Parathyroid adenoma (tissue), 2 donors: ENCODE measurements at regions not wholly inside any gene's neighbourhood (a gene's known extent, or its start where the extent isn't known, plus 50 kb on each side); places are given as distances from the start of the nearest gene placed in this dataset.

ENCODE experiments used
- H2AFZ ChIP-seq: fragments of 300-600 bp; sonication (generic); one replicate; pipeline ENCODE4 v1.7.0; 2017; ENCODE audit warnings: antibody characterized with exemption, mild to moderate bottlenecking
- H3K27ac ChIP-seq: fragments of 300-600 bp; sonication (generic); one replicate; pipeline ENCODE4 v1.7.0; 2017
- H3K27me3 ChIP-seq: fragments of 300-600 bp; sonication (generic); one replicate; pipeline ENCODE4 v1.7.0; 2017; ENCODE audit warnings: low read length; ENCODE audit not compliant: control insufficient read depth, insufficient read depth
- H3K36me3 ChIP-seq: fragments of 300-600 bp; sonication (generic); one replicate; pipeline ENCODE4 v1.7.0; 2017; ENCODE audit warnings: low read length; ENCODE audit not compliant: control insufficient read depth, insufficient read depth
- H3K4me1 ChIP-seq: fragments of 300-600 bp; sonication (generic); one replicate; pipeline ENCODE4 v1.7.0; 2017; ENCODE audit warnings: control low read depth
- H3K4me2 ChIP-seq: fragments of 300-600 bp; sonication (generic); one replicate; pipeline ENCODE4 v1.7.0; 2017; ENCODE audit warnings: low read length
- H3K4me3 ChIP-seq: fragments of 300-600 bp; sonication (generic); one replicate; pipeline ENCODE4 v1.7.0; 2017; ENCODE audit warnings: low read depth, low read length
- H3K79me2 ChIP-seq: fragments of 300-600 bp; sonication (generic); one replicate; pipeline ENCODE4 v1.7.0; 2017; ENCODE audit warnings: control low read depth
- H3K9ac ChIP-seq: fragments of 300-600 bp; sonication (generic); one replicate; pipeline ENCODE4 v1.7.0; 2017; ENCODE audit warnings: mild to moderate bottlenecking
- H3K9me3 ChIP-seq: fragments of 300-600 bp; sonication (generic); one replicate; pipeline ENCODE4 v1.7.0; 2017; ENCODE audit warnings: low read length; ENCODE audit not compliant: control insufficient read depth
- TF ChIP-seq, protein P1 (sequence below): fragments of 300-600 bp; sonication (generic); IDR thresholded peaks from one replicate; pipeline ENCODE4 v1.7.0; 2017; ENCODE audit warnings: antibody characterized with exemption, mild to moderate bottlenecking
- donor health status: primary hyperparathyroidism.

GRCh38 chr6:91164105-91164504 is 577.2 kb upstream of the MAP3K7 start:
- Histone ChIP-seq H2AFZ (no peak overlapping the region), H3K27ac (no peak overlapping the region), H3K4me2 (no peak overlapping the region), H3K9ac (no peak overlapping the region), H3K79me2 (no peaks in the 10 kb centered on the region), H3K9me3 (no peaks in the 10 kb centered on the region), H3K4me3 (no peak overlapping the region), H3K36me3 (no peaks in the 10 kb centered on the region), H3K4me1 (no peaks in the 10 kb centered on the region), H3K27me3 (no peaks in the 10 kb centered on the region)
- TF ChIP-seq, protein P1, sequence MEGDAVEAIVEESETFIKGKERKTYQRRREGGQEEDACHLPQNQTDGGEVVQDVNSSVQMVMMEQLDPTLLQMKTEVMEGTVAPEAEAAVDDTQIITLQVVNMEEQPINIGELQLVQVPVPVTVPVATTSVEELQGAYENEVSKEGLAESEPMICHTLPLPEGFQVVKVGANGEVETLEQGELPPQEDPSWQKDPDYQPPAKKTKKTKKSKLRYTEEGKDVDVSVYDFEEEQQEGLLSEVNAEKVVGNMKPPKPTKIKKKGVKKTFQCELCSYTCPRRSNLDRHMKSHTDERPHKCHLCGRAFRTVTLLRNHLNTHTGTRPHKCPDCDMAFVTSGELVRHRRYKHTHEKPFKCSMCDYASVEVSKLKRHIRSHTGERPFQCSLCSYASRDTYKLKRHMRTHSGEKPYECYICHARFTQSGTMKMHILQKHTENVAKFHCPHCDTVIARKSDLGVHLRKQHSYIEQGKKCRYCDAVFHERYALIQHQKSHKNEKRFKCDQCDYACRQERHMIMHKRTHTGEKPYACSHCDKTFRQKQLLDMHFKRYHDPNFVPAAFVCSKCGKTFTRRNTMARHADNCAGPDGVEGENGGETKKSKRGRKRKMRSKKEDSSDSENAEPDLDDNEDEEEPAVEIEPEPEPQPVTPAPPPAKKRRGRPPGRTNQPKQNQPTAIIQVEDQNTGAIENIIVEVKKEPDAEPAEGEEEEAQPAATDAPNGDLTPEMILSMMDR, result no peak

- Histone ChIP-seq H3K4me1 (no peaks in the 10 kb centered on the region), H3K9me3 (no peaks in the 10 kb centered on the region), H3K4me2 (no peak overlapping the region), H3K79me2 (no peaks in the 10 kb centered on the region), H2AFZ (no peak overlapping the region), H3K36me3 (no peaks in the 10 kb centered on the region), H3K4me3 (no peak overlapping the region), H3K9ac (no peak overlapping the region), H3K27ac (no peak overlapping the region), H3K27me3 (no peaks in the 10 kb centered on the region)
- TF ChIP-seq, protein P1, result no peak
Measured at GRCh38 chr6:91161246-91161645, 574.4 kb upstream of the MAP3K7 start.

GRCh38 chr6:91155129-91155785 is 568.4 kb upstream of the MAP3K7 start:
- TF ChIP-seq, protein P1, result no peak
- Histone ChIP-seq H2AFZ (no peak overlapping the region), H3K9ac (no peak overlapping the region), H3K36me3 (no peaks in the 10 kb centered on the region), H3K27me3 (no peaks in the 10 kb centered on the region), H3K79me2 (no peaks in the 10 kb centered on the region), H3K4me1 (no peaks in the 10 kb centered on the region), H3K4me2 (no peak overlapping the region), H3K27ac (no peak overlapping the region), H3K9me3 (no peaks in the 10 kb centered on the region), H3K4me3 (no peak overlapping the region)

- H3K27me3 ChIP-seq, result no peaks in the 10 kb centered on the region
- H3K36me3 ChIP-seq, result no peaks in the 10 kb centered on the region
- no peaks in the 10 kb centered on the region for H3K4me1 ChIP-seq
- TF ChIP-seq, protein P1, result no peak
- no peaks in the 10 kb centered on the region for H3K79me2 ChIP-seq
- no peak overlapping the region for H3K27ac ChIP-seq
- no peak overlapping the region for H3K4me3 ChIP-seq
- H3K4me2 ChIP-seq, result no peak overlapping the region
- no peak overlapping the region for H2AFZ ChIP-seq
- no peaks in the 10 kb centered on the region for H3K9me3 ChIP-seq
- no peak overlapping the region for H3K9ac ChIP-seq
Measured at GRCh38 chr6:91152824-91153223, 566.0 kb upstream of the MAP3K7 start.

DNA sequence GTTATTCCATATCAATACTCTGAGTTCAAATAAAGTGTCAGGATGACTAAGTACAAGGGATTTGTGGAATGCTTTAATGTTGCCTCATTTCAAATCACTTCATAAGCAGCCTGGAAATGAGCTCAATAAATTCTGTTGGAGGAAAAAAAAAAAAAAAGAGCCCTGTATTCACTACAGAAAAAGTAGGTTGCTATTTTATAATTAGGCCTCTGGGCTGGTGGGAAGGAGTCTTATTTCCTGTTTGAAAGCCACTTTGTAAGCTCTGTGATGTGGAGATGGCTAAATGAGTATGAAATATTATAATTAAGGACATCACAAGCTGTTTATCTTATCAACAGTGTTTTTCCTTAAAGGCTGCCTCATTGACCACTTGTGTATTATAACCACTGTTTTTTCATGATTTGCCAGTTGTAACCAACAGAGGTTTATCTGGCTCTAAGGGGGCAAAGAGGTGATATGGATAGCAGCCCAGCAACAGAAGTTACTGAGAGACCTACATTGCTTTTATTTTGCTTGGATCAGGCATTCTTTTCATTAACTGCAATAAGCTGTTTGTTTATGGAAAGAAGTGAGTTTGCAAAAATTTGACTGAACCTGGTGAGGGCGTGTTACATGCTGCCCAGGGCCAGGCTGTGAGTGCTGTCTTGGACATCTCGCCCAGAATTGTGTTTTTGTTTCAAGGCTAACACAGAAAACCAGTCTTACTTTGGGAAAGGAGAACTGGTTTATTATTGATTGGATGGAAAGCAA is 563.3 kb upstream of the MAP3K7 start:
- H3K79me2 ChIP-seq, result no peaks in the 10 kb centered on the region
- H3K27me3 ChIP-seq, result no peaks in the 10 kb centered on the region
- H3K27ac ChIP-seq, result no peak overlapping the region
- H3K4me1 ChIP-seq, result no peaks in the 10 kb centered on the region
- no peak overlapping the region for H3K9ac ChIP-seq
- H3K4me2 ChIP-seq, result no peak overlapping the region
- H3K9me3 ChIP-seq, result no peaks in the 10 kb centered on the region
- no peak overlapping the region for H2AFZ ChIP-seq
- H3K4me3 ChIP-seq, result no peak overlapping the region
- TF ChIP-seq, protein P1, result no peak
- no peaks in the 10 kb centered on the region for H3K36me3 ChIP-seq
